Adrenal gland (tissue), 5 donors: ENCODE measurements at regions not wholly inside any gene's neighbourhood (a gene's known extent, or its start where the extent isn't known, plus 50 kb on each side); places are given as distances from the start of the nearest gene placed in this dataset.

ENCODE experiments used
- CTCF ChIP-seq, 6 experiments: fragments of 450-650 bp in 4 of 6; fragments of 200-600 bp in 2 of 6; sonication (generic) in 1 of 6; IDR thresholded peaks; 1 replicate in 5 of 6; 2 replicates in 1 of 6; pipeline versions ENCODE4 v1.5.1 to v1.8.0; 2016 to 2021; ENCODE audit warnings: antibody characterized with exemption in 6 of 6, mild to moderate bottlenecking in 2 of 6, moderate library complexity in 1 of 6
- POLR2A ChIP-seq, 2 donors: fragments of 450-650 bp; IDR thresholded peaks; one replicate each; pipeline ENCODE4 v1.6.1; 2017; ENCODE audit warnings: antibody characterized with exemption in 2 of 2, mild to moderate bottlenecking in 2 of 2, moderate library complexity in 1 of 2
- donor health status: DM: no; HTN: no; CAD: no.

- TF ChIP-seq CTCF (IDR thresholded peaks at IDR 0.05) (no peak), POLR2A (IDR thresholded peaks at IDR 0.05) (no peak)
These were observed 402.0 kb upstream of the ZWINT start for GRCh38 chr10:56763090-56763489.
